GM23338 (cell line): ENCODE measurements at regions not wholly inside any gene's neighbourhood (a gene's known extent, or its start where the extent isn't known, plus 50 kb on each side); places are given as distances from the start of the nearest gene placed in this dataset.

Source experiments
- CREB1 ChIP-seq: fragments of 250-450 bp; sonication (Bioruptor Pico); IDR thresholded peaks from 2 replicates; pipeline ENCODE4 v1.5.0; 2020; ENCODE audit warnings: low read depth, mild to moderate bottlenecking, moderate library complexity
- CTCF ChIP-seq, 2 experiments: fragments of 200-600 bp in 1 of 2; sonication (generic) in 1 of 2; conservative IDR thresholded peaks; 2 replicates each; pipeline versions ENCODE4 v1.5.1 to v1.6.1; 2016 to 2017; ENCODE audit warnings: antibody characterized with exemption in 2 of 2, low read depth in 2 of 2, mild to moderate bottlenecking in 2 of 2, moderate library complexity in 1 of 2
- EZH2 ChIP-seq: fragments of 200-600 bp; sonication (generic); IDR thresholded peaks from one replicate; pipeline ENCODE4 v1.8.0; 2017; ENCODE audit warnings: antibody characterized with exemption, mild to moderate bottlenecking, low read depth; ENCODE audit not compliant: unreplicated experiment
- EZH2phosphoT487 ChIP-seq: fragments of 200-600 bp; sonication (generic); IDR thresholded peaks from one replicate; pipeline ENCODE4 v1.8.1; 2018; ENCODE audit warnings: antibody characterized with exemption; ENCODE audit not compliant: unreplicated experiment
- JUNB ChIP-seq: IDR thresholded peaks from one replicate; pipeline ENCODE4 v1.6.1; 2016; ENCODE audit warnings: antibody characterized with exemption; ENCODE audit not compliant: unreplicated experiment
- POLR2AphosphoS5 ChIP-seq: IDR thresholded peaks from 2 replicates; pipeline ENCODE4 v1.6.1; 2016; ENCODE audit warnings: antibody characterized with exemption, low read depth
- REST ChIP-seq: IDR thresholded peaks from one replicate; pipeline ENCODE4 v1.6.1; 2018; ENCODE audit warnings: antibody characterized with exemption; ENCODE audit not compliant: unreplicated experiment

DNA sequence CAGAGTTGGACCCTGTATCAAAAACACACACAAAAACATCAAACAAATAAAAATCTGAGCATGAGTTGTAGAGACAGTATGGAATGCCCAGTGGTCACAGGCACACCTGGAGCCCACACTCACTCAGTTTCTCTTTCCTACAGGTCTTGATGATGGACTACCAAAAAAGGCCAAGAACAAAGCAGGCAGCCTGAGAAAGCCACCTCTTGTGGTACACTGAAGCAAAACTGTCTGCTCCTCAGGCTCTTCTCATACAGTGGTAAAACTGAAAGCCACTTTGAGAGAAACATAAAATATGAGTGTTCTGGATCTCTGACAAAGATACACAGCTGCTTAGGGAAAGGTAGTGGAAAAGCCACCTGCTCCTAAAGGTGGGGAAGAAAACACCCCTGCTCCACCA lies 1206.9 kb downstream of the FSTL5 start:
- TF ChIP-seq CTCF (conservative IDR thresholded peaks at IDR 0.05; ENCODE audit: low read depth in 2 of 2): no peak
- TF ChIP-seq POLR2AphosphoS5: no peak
- no peak for TF ChIP-seq REST
- no peak for TF ChIP-seq EZH2phosphoT487
- no peak for TF ChIP-seq CREB1
- no peak for TF ChIP-seq JUNB
- no peak for TF ChIP-seq EZH2
